ENCODE measurements at regions not wholly inside any gene's neighbourhood (a gene's known extent, or its start where the extent isn't known, plus 50 kb on each side); places are given as distances from the start of the nearest gene placed in this dataset.
"Not testable (repeated sequence)": the region's sequence is repeated elsewhere in the genome, so short reads cannot be mapped to it uniquely, and the experiment has no call there.

DNA sequence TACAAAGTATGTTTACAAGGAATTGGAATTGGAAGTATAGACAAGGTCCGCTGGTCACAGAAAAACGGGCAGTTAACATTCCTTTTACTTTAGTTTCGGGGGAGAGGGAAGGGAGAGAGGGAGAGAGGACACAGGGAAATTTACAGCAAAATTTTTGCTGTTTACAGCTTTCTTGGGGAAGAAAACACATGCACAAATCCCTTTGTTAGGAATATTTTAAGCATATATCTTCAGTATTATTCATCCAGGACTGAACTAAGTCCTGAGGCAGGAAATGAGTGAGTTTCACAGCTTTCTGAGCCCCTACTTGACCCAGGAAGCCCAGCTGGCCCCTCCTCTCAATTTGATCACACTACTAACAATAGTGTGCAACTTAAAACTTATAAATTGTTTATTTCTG, 113.4 kb upstream of the VANGL1 start:
- H3K4me3 Mint-ChIP-seq; H3K36me3 Mint-ChIP-seq (ENCODE audit: low read depth); CTCF ChIA-PET; H3K27ac Mint-ChIP-seq; H3K4me1 Mint-ChIP-seq; POLR2A ChIA-PET; H3K9me3 Mint-ChIP-seq; H3K27me3 Mint-ChIP-seq; DNase-seq: not testable (repeated sequence)

DNA sequence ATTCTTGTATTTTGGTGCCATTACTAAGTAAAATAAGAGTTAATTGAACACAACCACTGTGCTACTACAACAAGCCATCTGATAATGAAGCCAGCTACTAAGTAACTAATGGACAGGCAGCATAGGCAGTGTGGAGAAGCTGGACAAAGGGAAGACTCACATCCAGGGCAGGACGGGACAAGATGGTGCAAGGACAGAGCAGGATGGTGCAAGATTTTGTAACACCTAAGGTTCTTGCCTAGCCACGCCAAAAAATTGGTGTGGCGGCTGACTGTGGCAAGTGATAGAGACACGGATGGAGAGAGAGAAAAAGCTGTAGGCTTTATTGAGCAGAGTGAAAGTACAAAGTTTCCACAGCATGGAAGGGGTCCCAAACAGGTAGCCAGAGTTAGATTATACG, 114.0 kb upstream of the VANGL1 start:
- H3K9me3 Mint-ChIP-seq, result no peaks in the 10 kb centered on the region
- no peak overlapping the region for H3K4me3 Mint-ChIP-seq
- CTCF ChIA-PET, result no interaction called here
- H3K4me1 Mint-ChIP-seq, result no peaks in the 10 kb centered on the region
- DNase-seq, result no peak
- POLR2A ChIA-PET, result no interaction called here
- no peak overlapping the region for H3K27ac Mint-ChIP-seq
- H3K36me3 Mint-ChIP-seq (ENCODE audit: low read depth), result no peaks in the 10 kb centered on the region
- no peaks in the 10 kb centered on the region for H3K27me3 Mint-ChIP-seq

DNA sequence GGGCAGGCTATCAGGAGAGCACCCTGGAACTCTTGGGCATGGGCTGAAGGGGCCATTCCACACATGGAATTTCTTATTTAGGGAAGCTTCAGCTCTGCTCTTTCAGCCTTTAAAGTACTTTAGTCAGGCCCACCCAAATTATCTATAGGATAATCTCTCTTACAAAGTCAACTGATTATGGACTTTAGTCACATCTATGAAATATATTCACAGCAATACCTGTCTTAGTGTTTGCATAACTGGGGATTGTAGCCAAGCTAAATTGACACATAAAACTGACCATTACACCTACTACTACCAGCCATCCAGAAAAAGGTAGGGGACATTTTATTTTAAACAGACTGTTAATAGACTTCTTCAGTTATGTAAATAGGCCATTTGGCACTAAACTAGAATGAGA, 114.9 kb upstream of the VANGL1 start:
- Mint-ChIP-seq H3K27me3 (no peaks in the 10 kb centered on the region), H3K9me3 (no peaks in the 10 kb centered on the region), H3K4me3 (no peak overlapping the region)

DNA sequence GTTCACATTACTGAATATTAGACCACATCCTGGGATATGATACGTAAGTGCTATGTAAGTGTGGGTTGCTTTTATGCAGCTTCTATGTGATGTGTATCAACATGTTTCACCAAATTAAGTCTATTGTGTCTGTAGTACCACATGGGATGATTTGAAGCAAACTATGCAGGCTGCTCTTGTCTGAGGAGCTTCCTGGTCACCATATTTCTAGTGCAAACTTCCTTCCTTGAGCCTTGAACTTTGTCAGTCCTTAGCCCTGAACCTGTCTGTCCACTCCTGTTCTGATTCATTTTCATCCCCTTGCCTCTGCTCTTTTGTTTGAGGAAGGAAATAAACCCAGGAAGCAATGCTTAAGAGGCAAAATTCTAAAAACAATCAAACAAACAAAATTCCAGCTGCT, 117.5 kb upstream of the VANGL1 start:
- CTCF ChIA-PET, result no interaction called here
- Mint-ChIP-seq H3K4me3 (no peak overlapping the region), H3K9me3 (no peaks in the 10 kb centered on the region), H3K27me3 (peaks cover 3% of the 10 kb centered on the region), H3K4me1 (no peaks in the 10 kb centered on the region), H3K36me3 (ENCODE audit: low read depth) (no peaks in the 10 kb centered on the region), H3K27ac (no peak overlapping the region)
- POLR2A ChIA-PET, result no interaction called here
- DNase-seq, result no peak

More for the DNA sequence above, 114.9 kb upstream of the VANGL1 start:
- H3K27ac Mint-ChIP-seq, result no peak overlapping the region
- POLR2A ChIA-PET, result no interaction called here
- H3K36me3 Mint-ChIP-seq (ENCODE audit: low read depth), result no peaks in the 10 kb centered on the region
- CTCF ChIA-PET, result no interaction called here
- H3K4me1 Mint-ChIP-seq, result no peaks in the 10 kb centered on the region
- no peak for DNase-seq

GRCh38 chr1:115522386-115522785, 119.4 kb upstream of the VANGL1 start:
- H3K27me3 Mint-ChIP-seq, result peaks cover 5% of the 10 kb centered on the region
- H3K4me1 Mint-ChIP-seq, result no peaks in the 10 kb centered on the region
- H3K36me3 Mint-ChIP-seq (ENCODE audit: low read depth), result no peaks in the 10 kb centered on the region
- H3K4me3 Mint-ChIP-seq, result no peak overlapping the region
- CTCF ChIA-PET, result no interaction called here
- H3K27ac Mint-ChIP-seq, result no peak overlapping the region
- H3K9me3 Mint-ChIP-seq, result no peaks in the 10 kb centered on the region
- DNase-seq, result no peak
- POLR2A ChIA-PET, result no interaction called here

- Mint-ChIP-seq H3K27me3 (peaks cover 5% of the 10 kb centered on the region), H3K27ac (no peak overlapping the region), H3K36me3 (ENCODE audit: low read depth) (no peaks in the 10 kb centered on the region), H3K9me3 (no peaks in the 10 kb centered on the region), H3K4me1 (no peaks in the 10 kb centered on the region), H3K4me3 (no peak overlapping the region)
- no peak for DNase-seq
- ChIA-PET CTCF (no interaction called here), POLR2A (no interaction called here)
Measured at GRCh38 chr1:115515270-115515669, 126.5 kb upstream of the VANGL1 start.

DNA sequence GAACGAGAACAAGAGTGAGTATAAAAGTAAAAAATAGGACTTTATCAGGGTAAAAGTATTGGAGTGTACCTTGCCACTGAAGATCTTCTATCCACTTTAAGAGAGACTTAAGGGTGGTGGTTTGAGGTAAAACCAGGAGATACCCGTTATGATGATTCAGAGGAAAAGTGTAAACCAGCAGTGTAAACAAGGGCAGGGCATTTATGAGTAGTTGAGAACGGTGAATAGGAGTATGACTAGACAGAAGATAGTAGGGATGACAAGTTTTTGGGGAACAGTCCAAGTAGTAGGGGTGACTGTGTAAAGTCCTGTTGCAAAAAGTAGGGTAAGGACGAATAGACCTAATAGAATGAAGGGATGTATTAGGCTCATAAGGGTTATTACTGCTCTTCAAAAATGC, 131.5 kb upstream of the VANGL1 start:
- H3K27ac Mint-ChIP-seq; H3K4me1 Mint-ChIP-seq; H3K9me3 Mint-ChIP-seq; H3K27me3 Mint-ChIP-seq; H3K4me3 Mint-ChIP-seq; CTCF ChIA-PET; H3K36me3 Mint-ChIP-seq (ENCODE audit: low read depth); POLR2A ChIA-PET; DNase-seq: not testable (repeated sequence)

DNA sequence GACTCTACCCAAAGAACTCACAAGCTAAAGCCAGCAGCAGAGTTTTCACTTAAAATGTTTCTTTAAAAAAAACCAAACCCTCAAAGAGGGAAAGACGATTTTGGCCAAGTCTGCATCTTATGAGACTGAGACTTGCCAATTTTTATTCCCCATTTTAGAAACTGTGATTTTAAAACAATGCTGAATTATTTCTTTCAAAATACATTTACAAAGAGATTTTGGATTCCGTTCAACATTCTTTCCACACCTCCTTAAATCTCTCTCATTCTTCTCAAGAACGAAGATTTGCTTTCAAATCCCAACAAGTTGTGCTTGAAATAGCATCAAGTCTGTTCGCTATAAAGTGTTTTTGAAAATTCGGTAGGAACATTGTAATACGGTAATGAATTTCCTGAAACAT, 133.9 kb upstream of the VANGL1 start:
- ChIA-PET POLR2A (no interaction called here), CTCF (no interaction called here)
- H3K27me3 Mint-ChIP-seq, result peaks cover 14% of the 10 kb centered on the region
- H3K4me1 Mint-ChIP-seq, result no peaks in the 10 kb centered on the region
- no peaks in the 10 kb centered on the region for H3K36me3 Mint-ChIP-seq (ENCODE audit: low read depth)
- H3K27ac Mint-ChIP-seq, result no peak overlapping the region
- no peaks in the 10 kb centered on the region for H3K9me3 Mint-ChIP-seq
- no peak for DNase-seq
- no peak overlapping the region for H3K4me3 Mint-ChIP-seq

DNA sequence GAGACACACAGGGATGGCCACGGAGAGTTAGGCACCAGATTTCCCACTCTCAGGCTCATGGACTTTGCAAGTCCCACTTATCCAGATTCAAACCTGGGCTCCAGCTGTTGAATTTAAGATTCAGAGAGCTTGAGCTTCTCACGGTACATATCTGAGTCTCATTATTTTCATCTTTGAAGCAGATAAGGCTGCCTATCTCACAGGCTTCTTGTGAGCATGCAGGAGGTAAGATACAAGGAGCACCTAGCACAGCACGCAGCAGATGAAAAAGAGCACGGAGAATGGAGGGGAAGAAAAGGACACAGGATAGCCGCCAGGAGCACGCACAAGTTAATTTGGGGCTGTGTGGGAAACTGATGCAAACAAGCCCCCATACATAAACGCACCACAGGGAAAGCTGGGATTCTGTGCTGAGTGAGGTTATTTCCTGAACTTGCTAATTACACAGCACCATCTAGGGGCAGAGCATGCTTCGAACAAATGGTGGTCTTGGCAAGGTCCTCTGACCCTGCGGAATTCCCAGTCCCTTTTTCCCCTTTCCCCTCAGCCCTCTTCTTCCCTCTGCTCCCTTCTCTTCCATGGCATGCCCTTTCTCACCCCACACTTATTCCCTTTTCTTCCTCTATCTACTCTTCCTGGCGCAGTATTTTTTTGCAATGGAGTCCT, 134.7 kb upstream of the VANGL1 start:
- no peak overlapping the region for H3K4me3 Mint-ChIP-seq

DNA sequence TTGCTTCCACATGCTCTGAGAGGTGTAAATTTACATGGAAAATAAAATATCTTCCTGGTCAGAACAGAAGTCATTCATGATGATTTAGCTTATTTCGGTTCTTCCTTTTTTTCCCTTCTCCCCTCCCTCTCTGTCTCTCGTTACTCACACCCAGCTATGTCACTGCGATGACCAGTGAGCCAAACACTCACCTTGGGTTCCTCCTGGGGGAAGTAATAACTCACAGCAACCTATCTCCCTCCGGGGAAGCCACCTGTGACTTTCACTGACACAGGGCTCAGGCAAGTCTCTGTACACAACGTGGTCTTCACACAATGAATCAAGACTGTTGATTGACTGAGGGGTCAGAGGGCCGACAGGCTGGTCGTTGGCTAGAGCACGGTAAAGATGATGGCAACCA, 135.3 kb upstream of the VANGL1 start:
- H3K4me3 Mint-ChIP-seq, result no peak overlapping the region
- no peaks in the 10 kb centered on the region for H3K9me3 Mint-ChIP-seq
- DNase-seq, result no peak
- ChIA-PET POLR2A (no interaction called here), CTCF (no interaction called here)
- no peaks in the 10 kb centered on the region for H3K4me1 Mint-ChIP-seq
- H3K27ac Mint-ChIP-seq, result no peak overlapping the region
- no peaks in the 10 kb centered on the region for H3K36me3 Mint-ChIP-seq (ENCODE audit: low read depth)
- peaks cover 15% of the 10 kb centered on the region for H3K27me3 Mint-ChIP-seq

More for the DNA sequence above, 134.7 kb upstream of the VANGL1 start:
- POLR2A ChIA-PET, result no interaction called here
- H3K27me3 Mint-ChIP-seq, result peaks cover 14% of the 10 kb centered on the region
- no peaks in the 10 kb centered on the region for H3K36me3 Mint-ChIP-seq (ENCODE audit: low read depth)
- H3K9me3 Mint-ChIP-seq, result no peaks in the 10 kb centered on the region
- H3K27ac Mint-ChIP-seq, result no peak overlapping the region
- CTCF ChIA-PET, result no interaction called here
- no peaks in the 10 kb centered on the region for H3K4me1 Mint-ChIP-seq
- DNase-seq, result no peak

DNA sequence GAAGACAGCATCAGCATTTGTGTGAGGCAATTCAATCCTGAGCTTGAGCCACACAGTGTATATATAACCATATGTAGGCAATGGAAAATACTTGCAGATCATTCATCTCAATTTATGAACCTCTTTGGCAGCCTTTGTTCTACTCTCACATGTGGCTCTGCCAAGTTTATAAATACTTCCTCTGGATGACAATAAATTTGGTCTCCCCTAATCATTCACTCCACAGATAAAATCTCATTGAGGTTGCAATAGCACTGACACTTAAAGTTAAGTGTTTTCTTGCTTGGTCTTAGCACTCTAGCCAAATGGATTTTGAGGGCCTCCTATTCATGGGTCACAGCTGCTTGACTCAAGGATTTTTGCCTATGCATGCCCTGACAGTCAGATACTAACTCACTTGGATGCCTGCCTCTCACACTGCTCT, 136.6 kb upstream of the VANGL1 start:
- Mint-ChIP-seq H3K27me3 (peaks cover 23% of the 10 kb centered on the region), H3K4me1 (no peaks in the 10 kb centered on the region), H3K9me3 (no peaks in the 10 kb centered on the region), H3K4me3 (no peak overlapping the region), H3K36me3 (ENCODE audit: low read depth) (no peaks in the 10 kb centered on the region), H3K27ac (no peak overlapping the region)
- ChIA-PET CTCF (no interaction called here), POLR2A (no interaction called here)
- DNase-seq, result no peak

- POLR2A ChIA-PET; H3K36me3 Mint-ChIP-seq (ENCODE audit: low read depth); H3K27ac Mint-ChIP-seq; DNase-seq; H3K4me1 Mint-ChIP-seq; H3K9me3 Mint-ChIP-seq; H3K4me3 Mint-ChIP-seq; CTCF ChIA-PET: not testable (repeated sequence)
- H3K27me3 Mint-ChIP-seq, result peaks cover 23% of the 10 kb centered on the region
Measured at GRCh38 chr1:115502183-115502582, 139.6 kb upstream of the VANGL1 start.

DNA sequence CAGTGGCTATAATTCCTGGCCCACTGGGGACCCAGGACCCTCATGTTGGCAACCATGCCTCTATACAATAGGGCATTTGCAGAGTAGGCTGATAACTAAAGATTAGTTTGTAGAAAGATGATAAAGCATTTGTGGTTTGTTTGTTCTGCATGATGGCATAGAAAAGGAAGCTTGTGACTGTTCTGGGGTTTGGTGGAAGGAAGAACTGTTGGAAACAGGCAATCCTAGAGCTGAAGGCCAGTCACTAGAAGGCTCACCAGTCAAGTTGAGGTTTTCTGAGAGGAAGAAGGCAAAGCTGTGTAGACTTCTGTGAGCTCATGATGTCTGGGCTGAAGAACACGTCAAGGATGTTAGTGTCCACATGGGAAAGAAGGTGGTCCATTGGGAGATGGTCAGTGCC, 140.3 kb upstream of the VANGL1 start:
- no peak overlapping the region for H3K4me3 Mint-ChIP-seq
- no peaks in the 10 kb centered on the region for H3K4me1 Mint-ChIP-seq
- H3K27ac Mint-ChIP-seq, result no peak overlapping the region
- ChIA-PET POLR2A (no interaction called here), CTCF (no interaction called here)
- no peak for DNase-seq
- no peaks in the 10 kb centered on the region for H3K36me3 Mint-ChIP-seq (ENCODE audit: low read depth)
- no peaks in the 10 kb centered on the region for H3K9me3 Mint-ChIP-seq
- H3K27me3 Mint-ChIP-seq, result peaks cover 17% of the 10 kb centered on the region

GRCh38 chr1:115499253-115499652, 142.5 kb upstream of the VANGL1 start:
- no peak overlapping the region for H3K27ac Mint-ChIP-seq
- POLR2A ChIA-PET, result no interaction called here
- peaks cover 11% of the 10 kb centered on the region for H3K27me3 Mint-ChIP-seq
- H3K9me3 Mint-ChIP-seq, result no peaks in the 10 kb centered on the region
- no peaks in the 10 kb centered on the region for H3K36me3 Mint-ChIP-seq (ENCODE audit: low read depth)
- CTCF ChIA-PET, result no interaction called here
- no peak for DNase-seq
- H3K4me3 Mint-ChIP-seq, result no peak overlapping the region
- H3K4me1 Mint-ChIP-seq, result no peaks in the 10 kb centered on the region

Measured in activated CD4-positive, alpha-beta memory T cell treated with anti-CD3 and anti-CD28 coated beads, Interleukin-2, amount 10 ng/mL, durations not matched to agents 7 days and 5 days (primary cell).